Fibroblast of lung (primary cell): ENCODE measurements at regions not wholly inside any gene's neighbourhood (a gene's known extent, or its start where the extent isn't known, plus 50 kb on each side); places are given as distances from the start of the nearest gene placed in this dataset.

ENCODE experiments used
- DNase-seq, 2 donors: peaks; one replicate each; pipeline versions ENCODE4 v3.0.0 to v3.0.0-alpha.2; 2010; ENCODE audit warnings: low read depth in 2 of 2
- H2AFZ ChIP-seq: 2 replicates; pipeline ENCODE4 v1.5.1; 2012; ENCODE audit warnings: low read length, control low read depth, inconsistent platforms
- H3K27ac ChIP-seq: 2 replicates; pipeline ENCODE4 v1.5.1; 2011; ENCODE audit warnings: low read length, control low read depth; ENCODE audit not compliant: insufficient read depth
- H3K27me3 ChIP-seq: 2 replicates; pipeline ENCODE4 v1.5.1; 2011; ENCODE audit warnings: mild to moderate bottlenecking, low read length; ENCODE audit not compliant: control insufficient read depth, insufficient read depth
- H3K36me3 ChIP-seq: 2 replicates; pipeline ENCODE4 v1.5.1; 2011; ENCODE audit warnings: low read length; ENCODE audit not compliant: control insufficient read depth, insufficient read depth
- H3K4me1 ChIP-seq: 2 replicates; pipeline ENCODE4 v1.5.1; 2011; ENCODE audit warnings: low read length; ENCODE audit not compliant: control insufficient read depth, insufficient read depth; ENCODE audit errors: extremely low read depth
- H3K4me2 ChIP-seq: 2 replicates; pipeline ENCODE4 v1.5.1; 2011; ENCODE audit warnings: low read length, control low read depth; ENCODE audit not compliant: insufficient read depth; ENCODE audit errors: extremely low read depth
- H3K4me3 ChIP-seq, 4 experiments: fragments of 200-600 bp in 1 of 4; sonication (generic) in 1 of 4; replicated peaks in 1 of 4; 2 replicates each; pipeline ENCODE4 v1.5.1; 2011 to 2016; ENCODE audit warnings: low read length in 4 of 4, low read depth in 3 of 4, mild to moderate bottlenecking in 3 of 4, control low read depth in 2 of 4, inconsistent platforms in 1 of 4, mixed read lengths in 1 of 4; ENCODE audit not compliant: insufficient read depth in 1 of 4; ENCODE audit errors: control extremely low read depth in 1 of 4
- H3K79me2 ChIP-seq: 2 replicates; pipeline ENCODE4 v1.5.1; 2012; ENCODE audit warnings: mild to moderate bottlenecking, low read length, inconsistent platforms; ENCODE audit not compliant: control insufficient read depth, insufficient read depth
- H3K9ac ChIP-seq: 2 replicates; pipeline ENCODE4 v1.5.1; 2011; ENCODE audit warnings: mild to moderate bottlenecking, low read length, control low read depth; ENCODE audit not compliant: insufficient read depth
- H3K9me3 ChIP-seq: 2 replicates; pipeline ENCODE4 v1.5.1; 2012; ENCODE audit warnings: low read depth, low read length; ENCODE audit not compliant: control insufficient read depth, insufficient read depth
- H4K20me1 ChIP-seq: 2 replicates; pipeline ENCODE4 v1.5.1; 2011; ENCODE audit warnings: low read length; ENCODE audit not compliant: control insufficient read depth, insufficient read depth; ENCODE audit errors: extremely low read depth
- EZH2 ChIP-seq: IDR thresholded peaks from 2 replicates; pipeline ENCODE4 v1.5.1; 2012; ENCODE audit warnings: low read length, control low read depth, mild to moderate bottlenecking; ENCODE audit errors: missing control alignments
- TF ChIP-seq, protein P1 (sequence below), 2 donors: IDR thresholded peaks in 1 of 2; conservative IDR thresholded peaks in 1 of 2; 1 replicate in 1 of 2; 2 replicates in 1 of 2; pipeline ENCODE4 v1.5.1; 2011 to 2012; ENCODE audit warnings: low read length in 2 of 2, control low read depth in 1 of 2, inconsistent platforms in 1 of 2, low read depth in 1 of 2, mild to moderate bottlenecking in 1 of 2

DNA sequence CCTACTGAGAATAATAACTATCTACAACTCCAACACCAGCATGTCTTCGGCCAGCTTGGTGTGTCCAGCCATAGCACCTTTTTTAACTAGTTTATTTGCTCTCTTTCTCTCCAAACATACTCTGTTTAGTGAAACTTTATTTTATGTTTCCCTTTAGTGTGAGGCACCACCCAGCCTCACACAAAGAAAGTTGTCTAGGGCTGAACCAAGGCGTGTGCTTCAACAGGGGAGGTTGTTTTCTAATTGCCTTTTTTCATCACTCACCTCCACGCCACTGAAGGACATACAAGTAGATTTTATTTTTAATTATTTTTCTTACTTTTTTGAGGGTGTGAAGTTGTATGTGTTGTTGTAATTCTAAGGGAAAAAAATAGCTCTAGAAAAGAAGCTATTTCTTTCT lies 125.6 kb upstream of the MARCKS start:
- Histone ChIP-seq H3K79me2 (no peaks in the 10 kb centered on the region), H3K9me3 (no peaks in the 10 kb centered on the region), H3K9ac (no peak overlapping the region), H3K36me3 (no peaks in the 10 kb centered on the region), H3K27me3 (no peaks in the 10 kb centered on the region), H3K27ac (no peak overlapping the region), H4K20me1 (no peaks in the 10 kb centered on the region), H2AFZ (no peak overlapping the region), H3K4me2 (no peak overlapping the region), H3K4me1 (no peaks in the 10 kb centered on the region), H3K4me3 (no peak overlapping the region)
- no peak for DNase-seq
- no peak for TF ChIP-seq EZH2

DNA sequence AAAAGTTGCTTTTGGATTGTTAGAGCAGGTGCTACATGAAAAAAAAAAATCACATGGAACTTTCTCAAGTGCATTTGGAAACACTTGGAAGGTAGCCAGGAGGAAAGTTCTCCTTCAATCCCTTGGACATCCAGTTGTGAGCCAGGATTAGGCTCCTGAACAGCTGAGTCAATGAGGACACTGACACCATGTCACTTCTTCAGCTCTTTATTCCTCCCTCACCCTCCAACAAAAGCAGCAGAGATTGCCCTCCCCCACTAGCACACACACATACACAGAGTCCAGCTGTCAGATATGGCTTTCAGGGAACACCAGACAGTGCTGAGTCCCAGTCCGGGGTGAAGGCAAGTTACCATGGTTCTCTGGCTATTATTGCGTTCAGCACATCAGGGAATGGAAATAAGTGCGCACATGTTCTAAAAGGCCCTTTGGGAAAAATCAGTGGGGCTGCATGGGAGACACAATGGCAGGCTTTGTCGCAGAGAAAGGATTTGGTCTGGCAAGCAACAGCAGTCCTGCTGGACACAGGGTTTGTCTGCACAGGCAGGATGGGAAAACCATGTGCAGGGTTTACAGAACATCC lies 124.7 kb upstream of the MARCKS start:
- Histone ChIP-seq H3K4me1 (no peaks in the 10 kb centered on the region), H3K9me3 (no peaks in the 10 kb centered on the region), H3K27ac (no peak overlapping the region), H3K4me2 (no peak overlapping the region), H3K9ac (no peak overlapping the region), H4K20me1 (no peaks in the 10 kb centered on the region), H3K36me3 (no peaks in the 10 kb centered on the region), H3K4me3 (no peak overlapping the region), H3K27me3 (no peaks in the 10 kb centered on the region), H2AFZ (no peak overlapping the region), H3K79me2 (no peaks in the 10 kb centered on the region)
- TF ChIP-seq EZH2: no peak
- TF ChIP-seq, protein P1, sequence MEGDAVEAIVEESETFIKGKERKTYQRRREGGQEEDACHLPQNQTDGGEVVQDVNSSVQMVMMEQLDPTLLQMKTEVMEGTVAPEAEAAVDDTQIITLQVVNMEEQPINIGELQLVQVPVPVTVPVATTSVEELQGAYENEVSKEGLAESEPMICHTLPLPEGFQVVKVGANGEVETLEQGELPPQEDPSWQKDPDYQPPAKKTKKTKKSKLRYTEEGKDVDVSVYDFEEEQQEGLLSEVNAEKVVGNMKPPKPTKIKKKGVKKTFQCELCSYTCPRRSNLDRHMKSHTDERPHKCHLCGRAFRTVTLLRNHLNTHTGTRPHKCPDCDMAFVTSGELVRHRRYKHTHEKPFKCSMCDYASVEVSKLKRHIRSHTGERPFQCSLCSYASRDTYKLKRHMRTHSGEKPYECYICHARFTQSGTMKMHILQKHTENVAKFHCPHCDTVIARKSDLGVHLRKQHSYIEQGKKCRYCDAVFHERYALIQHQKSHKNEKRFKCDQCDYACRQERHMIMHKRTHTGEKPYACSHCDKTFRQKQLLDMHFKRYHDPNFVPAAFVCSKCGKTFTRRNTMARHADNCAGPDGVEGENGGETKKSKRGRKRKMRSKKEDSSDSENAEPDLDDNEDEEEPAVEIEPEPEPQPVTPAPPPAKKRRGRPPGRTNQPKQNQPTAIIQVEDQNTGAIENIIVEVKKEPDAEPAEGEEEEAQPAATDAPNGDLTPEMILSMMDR (conservative IDR thresholded peaks at IDR 0.05 in 1 of 2, IDR thresholded peaks at IDR 0.05 in 1 of 2; ENCODE audit: low read depth in 1 of 2, low read length in 2 of 2): peak in 1 of 2 donors; percentile 11
- DNase-seq: peak; percentile 21 to 59

DNA sequence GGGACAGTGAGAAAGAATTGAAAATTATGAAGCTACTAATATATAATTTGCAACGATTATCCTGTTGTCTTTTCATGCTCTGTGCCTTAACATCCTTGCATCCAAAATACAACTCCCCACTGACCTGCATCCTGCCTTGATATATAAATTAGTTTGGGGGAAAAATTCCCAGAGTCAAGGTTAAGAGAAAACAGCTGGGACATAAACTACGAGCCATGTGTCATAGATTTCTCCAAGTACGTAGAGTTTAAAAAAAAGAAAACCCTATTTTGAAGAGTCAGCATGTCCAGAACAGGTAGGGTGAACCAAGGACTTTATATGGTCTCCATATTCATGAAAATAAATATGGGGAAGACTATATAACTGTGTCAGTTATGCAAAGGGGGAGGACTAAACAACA lies 123.8 kb upstream of the MARCKS start:
- H3K4me3 ChIP-seq: no peak overlapping the region
- no peak overlapping the region for H3K9ac ChIP-seq
- H3K27me3 ChIP-seq: no peaks in the 10 kb centered on the region
- H2AFZ ChIP-seq: no peak overlapping the region
- H3K79me2 ChIP-seq: no peaks in the 10 kb centered on the region
- no peak overlapping the region for H3K27ac ChIP-seq
- H3K9me3 ChIP-seq: no peaks in the 10 kb centered on the region
- H3K4me2 ChIP-seq: no peak overlapping the region
- H3K4me1 ChIP-seq: no peaks in the 10 kb centered on the region
- H4K20me1 ChIP-seq: no peaks in the 10 kb centered on the region
- TF ChIP-seq, protein P1 (conservative IDR thresholded peaks at IDR 0.05 in 1 of 2, IDR thresholded peaks at IDR 0.05 in 1 of 2; ENCODE audit: low read depth in 1 of 2, low read length in 2 of 2): no peak
- TF ChIP-seq EZH2: no peak
- DNase-seq: no peak
- no peaks in the 10 kb centered on the region for H3K36me3 ChIP-seq
